ENCODE measurements at regions not wholly inside any gene's neighbourhood (a gene's known extent, or its start where the extent isn't known, plus 50 kb on each side); places are given as distances from the start of the nearest gene placed in this dataset.

GRCh38 chr6:155980014-155980767 lies 524.6 kb upstream of the NOX3 start:
- no peak for TF ChIP-seq CTCF (IDR thresholded peaks at IDR 0.05)
- TF ChIP-seq POLR2A (IDR thresholded peaks at IDR 0.05): no peak
- TF ChIP-seq POLR2AphosphoS5 (IDR thresholded peaks at IDR 0.05): no peak

All from suprapubic skin (tissue), 4 donors.